ENCODE measurements at regions not wholly inside any gene's neighbourhood (a gene's known extent, or its start where the extent isn't known, plus 50 kb on each side); places are given as distances from the start of the nearest gene placed in this dataset.

- Histone ChIP-seq H3K9me3 (peaks cover 0 to 10% of the 10 kb centered on the region in 2 donors), H3K27me3 (no peaks in the 10 kb centered on the region), H3K4me3 (no peak overlapping the region), H3K4me1 (peaks cover 0 to 6% of the 10 kb centered on the region in 2 donors), H3K36me3 (no peaks in the 10 kb centered on the region), H3K27ac (no peak overlapping the region)
- no peak for TF ChIP-seq CTCF (IDR thresholded peaks at IDR 0.05)
- no peak for DNase-seq (ENCODE audit: low spot score)
These were observed 216.9 kb downstream of the CTTN start for GRCh38 chr11:70615036-70615875.

GRCh38 chr11:70616317-70616716 lies 218.0 kb downstream of the CTTN start:
- Histone ChIP-seq H3K27me3 (no peaks in the 10 kb centered on the region), H3K4me1 (no peaks in the 10 kb centered on the region), H3K27ac (no peak overlapping the region), H3K9me3 (peaks cover 0 to 10% of the 10 kb centered on the region in 2 donors), H3K36me3 (no peaks in the 10 kb centered on the region), H3K4me3 (no peak overlapping the region)
- no peak for TF ChIP-seq CTCF (IDR thresholded peaks at IDR 0.05)
- DNase-seq (ENCODE audit: low spot score), result no peak

- Histone ChIP-seq H3K27me3 (no peaks in the 10 kb centered on the region), H3K4me3 (no peak overlapping the region), H3K9me3 (peaks cover 0 to 10% of the 10 kb centered on the region in 2 donors), H3K36me3 (no peaks in the 10 kb centered on the region), H3K27ac (no peak overlapping the region), H3K4me1 (no peaks in the 10 kb centered on the region)
- TF ChIP-seq CTCF (IDR thresholded peaks at IDR 0.05), result no peak
- DNase-seq (ENCODE audit: low spot score), result no peak
These were observed 218.8 kb downstream of the CTTN start for GRCh38 chr11:70616938-70617654.

GRCh38 chr11:70618431-70619101 lies 220.2 kb downstream of the CTTN start:
- Histone ChIP-seq H3K36me3 (no peaks in the 10 kb centered on the region), H3K4me1 (no peaks in the 10 kb centered on the region), H3K4me3 (no peak overlapping the region), H3K27me3 (no peaks in the 10 kb centered on the region), H3K9me3 (peaks cover 0 to 10% of the 10 kb centered on the region in 2 donors), H3K27ac (no peak overlapping the region)
- no peak for DNase-seq (ENCODE audit: low spot score)
- no peak for TF ChIP-seq CTCF (IDR thresholded peaks at IDR 0.05)

GRCh38 chr11:70619591-70619990 lies 221.3 kb downstream of the CTTN start:
- Histone ChIP-seq H3K4me1 (no peaks in the 10 kb centered on the region), H3K27me3 (no peaks in the 10 kb centered on the region), H3K9me3 (peaks cover 0 to 10% of the 10 kb centered on the region in 2 donors), H3K27ac (no peak overlapping the region), H3K36me3 (no peaks in the 10 kb centered on the region), H3K4me3 (no peak overlapping the region)
- no peak for TF ChIP-seq CTCF (IDR thresholded peaks at IDR 0.05)
- no peak for DNase-seq (ENCODE audit: low spot score)

Measured in right atrium auricular region (tissue), 2 donors.